DMS 273 (cell line): ENCODE measurements at regions not wholly inside any gene's neighbourhood (a gene's known extent, or its start where the extent isn't known, plus 50 kb on each side); places are given as distances from the start of the nearest gene placed in this dataset.
A peak's percentile ranks its signal among the peaks of the same experiment; 100 is the strongest.
"Not testable (repeated sequence)": the region's sequence is repeated elsewhere in the genome, so short reads cannot be mapped to it uniquely, and the experiment has no call there.

Experiments
- DNase-seq: peaks from one replicate; lab custom pipeline; 2025; ENCODE audit not compliant: unreplicated experiment; lab: John Stamatoyannopoulos, UW

DNA sequence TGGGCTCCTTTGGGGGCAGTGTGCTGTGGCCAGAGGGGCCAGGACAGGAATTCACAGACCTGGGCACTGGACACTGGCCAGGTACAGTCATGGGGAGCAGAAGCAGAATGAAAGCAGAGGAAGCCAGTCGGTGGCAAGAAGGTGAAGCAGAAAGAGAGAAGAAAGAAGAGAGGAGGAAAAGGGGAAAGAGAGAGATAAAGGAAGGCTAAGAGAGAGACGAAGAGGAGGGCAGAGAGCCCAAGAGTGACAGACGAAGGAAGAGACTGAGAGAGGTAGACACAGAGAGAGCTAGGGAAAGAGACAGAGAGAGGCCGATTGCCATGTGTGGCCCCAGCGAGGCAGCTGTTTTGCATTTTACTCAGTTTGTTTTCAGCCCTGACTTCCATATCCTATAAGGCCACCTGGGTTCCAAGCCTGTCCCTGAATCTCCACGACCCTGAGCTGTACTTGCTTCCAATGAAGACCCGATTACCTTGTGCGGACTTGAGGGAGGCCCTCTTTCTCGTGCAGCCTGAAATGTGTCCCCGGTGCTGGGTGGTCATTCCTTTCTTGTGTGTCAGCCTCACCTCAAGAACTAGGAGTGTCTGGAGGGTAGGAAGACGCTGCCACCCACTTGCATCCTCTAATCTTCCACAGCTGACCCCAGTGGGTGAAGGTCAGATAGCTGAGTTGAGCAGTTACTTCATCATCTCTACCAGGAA is 73.9 kb downstream of the LSM3 start:
- no peak for DNase-seq

DNA sequence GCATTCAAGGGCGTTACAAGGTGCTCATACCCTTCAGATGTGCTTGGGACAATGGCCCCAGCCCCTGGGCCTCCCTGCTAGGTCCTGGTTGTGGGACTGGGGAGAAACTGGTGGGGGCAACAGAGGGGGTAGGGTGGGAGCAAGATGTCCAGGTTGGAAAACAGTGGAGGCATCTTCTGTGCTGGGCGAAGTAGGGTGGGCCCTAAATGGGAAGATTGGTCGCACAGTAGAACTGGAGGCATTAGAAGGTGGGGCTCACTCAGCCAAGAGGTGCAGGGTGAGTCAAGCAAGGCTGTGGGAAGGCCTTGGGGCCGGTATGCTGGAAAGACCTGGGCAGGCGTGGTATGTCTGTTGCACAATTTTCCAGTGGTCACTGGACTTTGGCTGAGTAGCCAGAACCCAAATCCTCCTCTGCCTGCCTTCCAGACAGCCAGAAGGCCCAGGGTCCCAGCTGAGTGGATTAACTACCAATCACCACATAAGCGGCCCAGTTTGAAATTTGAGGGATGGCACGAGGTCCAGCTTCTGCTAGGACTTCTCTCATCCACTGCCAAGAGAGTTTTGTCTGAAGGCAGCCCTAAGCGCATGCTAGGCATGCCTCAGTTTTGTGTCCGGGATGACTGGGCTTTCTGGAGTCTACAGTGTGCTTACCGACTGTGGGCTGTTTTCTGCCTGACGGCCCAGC is 74.5 kb downstream of the LSM3 start:
- DNase-seq: no peak

DNA sequence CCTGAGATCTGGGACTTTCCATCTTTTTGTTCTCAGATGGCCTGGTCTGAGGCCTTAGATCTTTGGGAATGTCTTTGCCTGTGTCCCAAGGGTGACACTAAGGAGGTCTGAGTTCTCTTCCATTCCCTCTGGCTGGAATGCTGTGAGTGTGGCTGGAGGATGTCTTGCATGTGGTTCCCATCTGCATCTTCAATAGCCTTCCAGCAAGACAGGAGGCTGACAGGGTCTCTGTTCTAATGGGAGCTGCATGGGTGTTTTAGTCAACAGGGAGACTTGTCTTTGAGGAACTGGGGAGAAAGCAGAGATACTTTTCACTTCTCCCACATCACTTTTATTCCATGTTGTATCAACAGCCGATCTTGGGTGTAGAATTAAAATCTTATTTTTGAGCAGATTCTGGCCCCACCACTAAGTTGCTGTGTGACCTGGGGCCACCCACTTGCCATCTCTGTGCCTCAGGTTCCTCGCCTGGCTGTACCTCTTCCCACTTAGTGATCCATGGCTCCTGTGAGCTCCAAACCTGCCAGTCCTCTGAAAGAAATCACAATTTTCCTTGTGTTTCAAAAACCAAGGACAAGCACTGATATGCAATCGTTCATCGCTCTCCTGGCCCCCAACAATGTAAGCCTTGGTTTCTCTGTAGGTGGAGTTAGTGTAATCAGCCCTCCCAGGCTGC is 75.2 kb downstream of the LSM3 start:
- no peak for DNase-seq

DNA sequence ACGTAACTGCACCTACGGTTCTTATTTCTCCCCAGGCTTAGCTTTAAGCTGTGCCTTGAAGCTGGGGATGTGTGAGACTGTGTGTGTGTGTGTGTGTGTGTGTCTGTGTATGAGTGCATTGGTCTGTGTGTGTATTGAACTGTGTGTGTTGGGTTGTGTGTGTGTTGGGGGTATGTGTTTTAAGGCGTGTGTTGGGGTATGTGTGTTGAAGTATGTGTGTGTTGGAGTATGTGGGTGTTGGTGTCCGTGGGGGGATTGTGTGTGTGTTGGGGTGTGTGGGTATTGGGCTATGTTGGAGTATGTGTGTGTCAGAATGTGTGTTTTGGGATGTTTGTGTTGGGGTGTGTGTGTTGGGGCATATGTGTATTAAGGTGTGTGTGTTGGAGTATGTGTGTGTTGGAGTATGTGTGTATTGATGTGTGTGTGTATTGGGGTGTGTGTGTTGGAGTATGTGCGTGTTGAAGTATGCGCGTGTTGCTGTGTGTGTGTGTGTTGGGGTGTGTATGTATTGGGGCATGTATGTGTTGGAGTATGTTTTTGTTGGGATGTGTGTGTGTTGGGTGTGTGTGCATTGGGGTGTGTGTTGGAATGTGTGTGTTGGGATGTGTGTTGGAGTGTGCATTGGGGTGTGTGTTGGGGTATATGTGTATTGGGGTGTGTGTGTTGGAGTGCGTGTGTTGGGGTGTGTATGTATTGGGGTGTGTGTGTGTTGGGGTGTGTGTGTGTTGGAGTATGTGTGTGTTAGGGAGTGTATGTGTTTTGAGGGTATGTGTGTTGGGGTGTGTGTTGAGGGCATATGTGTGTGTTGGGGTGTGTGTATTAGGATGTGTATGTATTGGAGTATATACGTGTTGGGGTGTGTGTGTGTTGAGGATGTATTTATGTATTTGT is 76.4 kb downstream of the LSM3 start:
- no peak for DNase-seq

DNA sequence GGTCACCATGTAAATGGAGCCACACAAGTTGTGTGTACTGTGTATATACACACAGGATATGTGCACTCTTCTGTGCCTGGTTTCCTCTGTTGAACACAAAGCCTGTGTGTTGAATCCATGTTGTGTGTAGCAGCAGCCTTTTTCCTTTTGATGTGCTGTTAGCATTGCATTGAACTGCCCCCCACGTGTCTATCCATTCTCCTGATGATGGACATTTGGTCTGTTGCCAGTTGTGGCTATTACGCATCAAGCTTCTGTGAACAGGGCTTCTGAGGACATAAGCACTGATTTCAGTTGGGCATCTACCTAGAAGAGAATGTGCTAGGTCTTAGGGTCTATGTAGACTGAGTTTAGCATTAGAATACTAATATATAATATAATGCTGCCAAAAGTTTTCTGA is 77.4 kb downstream of the LSM3 start:
- DNase-seq: peak; percentile 31

DNA sequence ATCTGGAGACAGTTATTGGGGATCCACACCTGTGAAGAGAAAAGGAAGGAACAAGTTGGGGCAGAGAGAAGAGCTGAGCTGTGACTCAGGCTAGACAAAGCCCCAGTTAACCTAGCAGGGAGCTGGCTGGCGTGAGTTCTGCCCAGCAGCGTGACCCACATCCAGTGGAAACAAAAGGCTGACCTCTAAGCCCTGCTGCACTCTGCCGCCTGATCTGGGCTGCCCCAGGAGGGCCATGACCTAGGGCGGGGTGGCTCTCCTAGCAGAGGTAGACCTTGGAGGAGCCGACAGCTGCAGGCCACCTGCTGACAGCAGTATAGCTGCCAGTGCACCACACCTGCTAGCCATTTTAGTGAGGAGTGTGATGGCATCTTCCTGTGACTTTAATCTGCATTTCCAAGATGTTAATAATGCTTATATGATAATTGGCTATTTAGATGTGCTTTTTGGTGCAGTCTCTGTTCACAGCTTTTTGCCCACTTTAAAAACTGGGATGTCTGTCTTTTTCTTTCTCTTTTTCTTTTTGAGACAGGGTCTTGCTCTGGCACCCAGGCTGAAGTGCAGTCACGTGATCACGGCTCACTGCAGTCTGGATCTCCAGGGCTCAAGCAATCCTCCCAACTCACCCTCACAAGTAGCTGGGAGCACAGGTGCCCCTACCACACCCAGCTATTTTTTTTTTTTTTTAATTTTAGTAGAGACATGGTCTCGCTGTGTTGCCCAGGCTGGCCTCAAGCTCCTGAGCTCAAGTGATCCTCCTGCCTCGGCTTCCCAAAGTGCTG is 78.1 kb downstream of the LSM3 start:
- DNase-seq: peak; percentile 18

DNA sequence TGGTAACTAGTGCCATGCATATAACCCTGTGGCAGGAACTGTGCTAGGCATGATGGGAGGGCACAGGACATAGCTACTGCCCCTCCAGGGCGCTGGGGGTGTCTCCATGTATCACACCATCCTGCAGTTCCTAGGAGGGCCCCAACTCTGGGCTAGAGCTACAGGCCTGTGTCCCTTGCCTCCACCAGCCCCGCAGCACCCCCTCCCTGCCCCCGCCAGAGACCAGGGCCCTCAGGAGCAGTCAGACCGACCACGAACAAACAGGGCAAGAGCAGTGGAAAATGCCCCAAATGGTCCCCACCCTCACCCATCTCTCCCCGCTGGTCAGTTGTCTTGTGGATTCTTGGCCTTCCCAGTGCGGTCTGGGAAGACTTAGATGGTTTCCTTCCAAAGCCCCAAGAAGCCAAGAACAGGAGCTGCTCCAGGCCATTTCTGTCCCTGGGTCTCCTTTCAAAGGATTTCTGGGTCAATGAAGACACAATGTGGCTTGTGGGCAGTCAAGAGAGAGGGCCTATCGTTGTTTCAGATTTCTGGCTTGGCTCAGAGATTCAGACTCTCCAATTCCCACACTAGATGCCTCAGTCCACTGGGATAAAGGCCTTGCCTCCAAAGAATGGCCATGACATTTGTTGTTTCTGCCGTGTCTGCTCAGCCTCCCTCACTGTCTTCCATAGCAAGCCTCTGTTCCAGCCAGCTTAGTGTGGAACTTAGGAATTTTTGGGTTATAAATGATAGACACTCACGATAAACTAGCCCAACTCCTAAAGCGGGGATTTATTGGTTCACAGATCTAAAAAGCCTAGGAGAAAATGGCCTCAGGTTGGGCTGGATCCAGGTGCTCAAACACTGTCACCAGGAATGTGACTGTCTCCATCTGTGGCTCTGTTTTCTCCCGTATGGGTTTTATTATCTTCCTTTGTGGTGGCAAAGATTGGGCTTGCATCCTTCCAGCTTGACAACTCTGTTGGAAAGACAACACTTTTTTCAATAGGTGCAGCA is 80.6 kb downstream of the LSM3 start:
- DNase-seq: no peak

DNA sequence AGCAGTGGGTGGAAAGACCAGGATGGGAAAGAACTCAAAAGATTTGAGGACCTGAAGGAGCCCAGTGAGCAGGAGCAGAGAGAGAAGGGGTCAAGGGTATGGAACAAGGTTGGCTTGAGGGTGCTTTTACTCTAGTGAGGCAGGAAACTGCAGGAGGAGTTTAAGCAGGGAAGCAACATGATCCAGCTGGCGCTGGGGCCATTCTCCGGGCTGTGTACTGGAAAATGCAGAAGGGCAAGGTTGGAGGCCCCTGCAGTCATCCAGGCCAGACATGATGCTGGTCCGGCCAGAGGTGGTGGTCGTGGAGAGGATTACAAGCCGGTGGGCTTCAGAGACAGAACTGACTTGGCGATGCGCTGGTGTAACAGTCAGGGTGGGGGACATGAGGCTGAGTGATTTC is 81.8 kb downstream of the LSM3 start:
- no peak for DNase-seq

DNA sequence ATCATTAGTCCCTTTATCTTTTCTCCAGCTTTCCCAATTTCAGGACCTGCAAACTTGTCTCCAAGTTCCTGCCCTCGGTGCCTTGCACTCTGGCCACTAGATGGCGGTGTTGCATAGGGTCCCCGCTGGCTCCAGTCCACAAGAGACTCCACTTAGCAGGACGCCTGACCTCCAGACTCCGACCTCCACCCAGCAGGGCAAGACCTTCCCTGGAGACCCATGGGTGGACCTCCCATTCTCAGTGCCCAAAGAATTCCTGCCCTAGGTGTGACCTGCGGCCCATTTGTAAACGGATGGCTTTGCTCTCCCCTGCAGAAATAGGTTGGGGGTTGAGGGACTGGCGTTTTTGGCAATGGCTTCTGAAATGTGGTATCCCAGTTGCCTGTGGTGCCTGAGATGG is 82.6 kb downstream of the LSM3 start:
- DNase-seq: peak; percentile 79

DNA sequence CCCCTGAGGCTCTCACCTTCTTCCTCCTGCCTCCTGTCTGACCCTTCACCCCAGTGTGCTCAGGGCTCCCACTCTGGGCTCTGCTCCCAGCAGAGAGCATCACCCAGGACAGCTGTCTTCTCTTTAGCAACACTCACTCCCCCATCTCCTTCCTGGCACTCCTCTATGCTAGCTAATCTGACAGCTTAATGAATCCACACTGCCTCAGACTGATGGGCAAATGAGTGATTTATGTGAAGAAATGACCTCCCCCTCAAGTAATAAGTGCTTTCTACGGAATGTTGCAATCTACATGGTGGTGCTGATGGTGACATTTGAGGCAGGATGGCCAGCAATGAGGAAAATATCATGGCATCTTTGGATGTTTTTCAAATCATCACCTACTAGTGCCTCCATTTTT is 83.6 kb downstream of the LSM3 start:
- DNase-seq: no peak

DNA sequence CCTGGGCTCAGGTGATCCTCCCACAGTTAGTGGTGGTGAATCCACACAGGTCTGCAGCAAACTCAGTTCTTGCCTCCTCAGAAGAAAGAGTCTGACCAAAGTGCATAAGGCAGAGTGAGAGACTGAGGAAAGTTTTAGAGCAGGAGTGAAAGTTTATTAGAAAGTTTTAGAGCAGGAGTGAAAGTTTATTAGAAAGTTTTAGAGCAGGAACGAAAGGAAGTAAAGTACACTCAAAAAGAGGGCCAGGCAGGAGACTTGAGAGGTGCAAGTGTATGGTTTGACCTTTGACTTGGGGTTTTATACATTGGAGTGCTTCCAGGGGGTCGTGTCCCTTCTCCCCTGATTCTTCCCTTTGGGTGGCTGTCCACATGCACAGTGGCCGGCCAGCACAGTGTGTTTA is 84.2 kb downstream of the LSM3 start:
- DNase-seq: no peak

DNA sequence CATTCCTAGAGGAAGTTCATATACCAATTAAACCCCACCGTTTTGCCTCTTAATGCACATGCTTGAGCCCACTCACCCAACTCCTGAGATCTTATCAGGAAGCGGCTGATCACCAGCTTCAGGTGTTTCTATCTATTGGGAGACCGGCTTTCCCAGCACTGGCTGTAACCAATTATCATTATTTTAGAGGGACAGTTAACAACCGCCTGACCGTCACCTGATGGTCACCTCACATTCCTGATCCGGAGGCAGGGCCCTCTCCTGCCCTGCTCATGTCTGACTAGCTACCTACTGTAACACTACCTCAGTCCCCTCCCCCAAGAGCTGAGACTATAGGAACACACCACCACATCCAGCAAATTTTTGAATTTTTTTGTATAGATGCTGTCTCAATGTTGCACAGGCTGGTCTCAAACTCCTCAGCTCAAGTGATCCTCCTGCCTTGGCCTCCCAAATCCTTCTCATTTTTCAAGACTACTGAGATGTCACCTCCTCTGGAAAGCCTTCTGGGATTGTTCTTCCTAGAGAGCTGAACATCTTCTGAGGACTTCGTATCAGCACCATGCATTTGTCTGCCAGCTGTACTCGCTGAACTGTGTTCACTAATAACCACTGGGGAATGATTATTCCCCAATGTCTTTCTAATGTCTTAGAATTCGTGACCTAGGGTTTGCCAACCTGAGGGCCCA is 84.8 kb downstream of the LSM3 start:
- DNase-seq: no peak

DNA sequence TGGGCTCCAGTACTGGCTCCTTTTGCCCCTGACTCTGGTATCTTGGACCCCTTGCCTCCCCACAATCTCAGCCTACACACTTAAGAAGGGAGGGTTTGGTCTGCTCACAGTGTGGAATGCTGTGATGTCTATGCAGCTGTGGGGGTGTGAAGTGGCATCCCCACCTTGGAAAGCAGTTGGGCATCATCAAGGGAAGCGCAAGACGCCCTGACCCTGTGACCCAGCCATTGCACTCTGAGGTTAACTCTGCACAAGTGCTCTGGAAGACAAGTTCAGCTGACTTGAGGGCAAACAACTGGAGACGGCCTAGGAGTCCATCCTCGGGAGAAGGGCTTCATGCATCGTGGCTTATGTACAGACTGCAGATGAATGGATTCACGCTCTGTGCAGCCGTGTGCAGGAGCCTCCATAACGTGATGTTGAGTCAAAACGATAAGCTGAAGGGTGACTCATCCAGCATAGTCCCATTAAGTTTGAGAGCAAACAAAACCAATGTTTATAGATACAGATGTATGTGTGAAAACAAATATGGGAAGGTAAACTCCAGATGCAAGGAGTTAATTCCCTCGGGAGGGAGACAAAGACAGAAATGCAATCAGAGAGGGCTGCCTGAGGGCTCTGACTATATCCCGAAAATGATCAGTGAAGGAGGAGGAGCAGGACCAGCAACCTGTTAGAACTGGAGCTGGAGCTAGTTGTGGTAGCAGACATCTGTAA is 86.8 kb downstream of the LSM3 start:
- no peak for DNase-seq

DNA sequence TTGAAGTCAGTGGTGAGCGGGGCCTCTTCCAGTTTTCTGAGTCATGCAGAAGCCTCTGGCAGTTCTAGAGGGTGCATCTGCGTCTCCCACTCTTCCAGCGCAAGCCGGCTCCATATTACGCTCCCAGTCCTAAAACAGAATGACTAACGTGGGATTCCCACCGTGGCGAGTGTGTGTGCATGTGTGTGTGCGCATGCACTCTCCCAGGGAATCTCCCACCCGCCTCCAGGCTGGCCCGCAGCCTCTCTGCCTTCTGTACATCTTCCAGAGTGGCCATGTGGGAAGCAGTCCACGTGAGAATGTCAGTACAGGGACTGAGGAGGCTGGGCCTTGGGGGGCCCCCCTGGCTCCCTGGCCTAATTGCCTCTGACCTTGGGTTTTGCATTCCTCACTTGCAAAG is 87.7 kb downstream of the LSM3 start:
- DNase-seq: no peak

DNA sequence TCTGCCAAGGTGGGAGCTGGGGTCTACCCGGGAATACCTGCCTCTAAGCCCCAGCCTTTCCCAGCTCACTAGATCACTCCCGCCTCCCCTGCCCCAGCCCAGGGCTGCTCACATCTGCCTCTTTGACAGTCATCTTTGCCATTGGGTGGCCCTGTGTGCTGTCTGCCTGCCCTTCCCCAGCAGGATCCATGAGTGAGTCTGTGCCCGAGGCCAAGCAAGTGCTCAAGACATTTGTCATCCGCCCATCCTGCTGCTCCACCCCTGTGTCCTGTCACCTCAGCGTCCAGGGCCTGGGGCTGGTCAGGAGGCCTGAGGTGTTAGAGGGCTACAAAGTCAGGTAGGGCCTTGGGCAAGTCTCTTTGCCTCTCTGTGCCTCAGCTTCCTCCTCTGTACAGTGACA is 89.4 kb downstream of the LSM3 start:
- no peak for DNase-seq

DNA sequence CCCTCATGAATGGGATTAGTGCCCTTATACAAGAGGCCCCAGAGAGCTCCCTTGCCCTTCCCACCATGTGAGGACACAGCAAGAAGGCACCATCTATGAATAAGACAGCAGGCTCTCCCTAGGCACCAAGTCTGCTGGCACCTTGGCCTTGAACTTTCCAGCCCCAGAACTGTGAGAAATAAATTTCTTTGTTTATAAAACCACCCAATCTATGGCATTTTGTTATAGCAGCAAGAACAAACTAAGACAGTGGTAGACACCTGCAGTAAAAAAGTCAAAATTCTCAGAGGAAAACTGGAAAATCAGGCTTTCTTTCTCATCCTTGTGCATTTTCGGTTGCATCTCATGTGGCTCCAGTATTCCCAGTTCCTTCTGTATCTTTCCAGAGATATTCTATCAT is 90.3 kb downstream of the LSM3 start:
- DNase-seq: no peak

DNA sequence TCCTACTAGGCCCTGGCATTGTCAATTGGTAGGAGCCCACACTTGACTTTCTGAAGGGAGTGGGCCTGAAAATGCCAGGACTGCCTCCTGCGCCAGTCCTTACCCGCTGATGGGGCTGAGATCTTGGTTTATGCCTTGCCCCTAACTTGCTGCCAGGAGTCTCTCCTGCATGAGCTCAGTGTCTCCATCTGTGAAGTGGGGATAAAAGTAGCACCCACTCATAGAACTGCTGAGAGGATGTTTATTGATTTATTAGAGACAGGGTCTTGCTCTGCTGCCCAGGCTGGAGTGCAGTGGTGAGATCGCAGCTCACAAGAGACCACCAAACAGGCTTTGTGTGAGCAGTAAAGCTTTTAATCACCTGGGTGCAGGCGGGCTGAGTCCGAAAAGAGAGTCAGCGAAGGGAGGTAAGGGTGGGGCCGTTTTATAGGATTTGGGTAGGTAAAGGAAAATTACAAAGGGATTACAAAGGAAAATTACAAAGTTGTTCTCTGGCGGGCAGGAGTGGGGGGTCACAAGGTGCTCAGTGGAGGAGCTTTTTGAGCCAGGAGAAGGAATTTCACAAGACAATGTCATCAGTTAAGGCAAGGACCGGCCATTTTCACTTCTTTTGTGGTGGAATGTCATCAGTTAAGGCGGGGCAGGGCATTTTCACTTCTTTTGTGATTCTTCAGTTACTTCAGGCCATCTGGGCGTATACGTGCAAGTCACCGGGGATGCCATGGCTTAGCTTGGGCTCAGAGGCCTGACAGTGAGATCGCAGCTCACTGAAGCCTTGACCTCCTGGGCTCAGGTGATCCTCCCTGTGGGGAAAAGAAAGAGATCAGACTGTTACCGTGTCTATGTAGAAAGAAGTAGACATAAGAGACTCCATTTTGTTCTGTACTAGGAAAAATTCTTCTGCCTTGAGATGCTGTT is 93.7 kb downstream of the LSM3 start:
- DNase-seq: not testable (repeated sequence)
